ENCODE measurements at regions not wholly inside any gene's neighbourhood (a gene's known extent, or its start where the extent isn't known, plus 50 kb on each side); places are given as distances from the start of the nearest gene placed in this dataset.
A peak's percentile ranks its signal among the peaks of the same experiment; 100 is the strongest.

DNA sequence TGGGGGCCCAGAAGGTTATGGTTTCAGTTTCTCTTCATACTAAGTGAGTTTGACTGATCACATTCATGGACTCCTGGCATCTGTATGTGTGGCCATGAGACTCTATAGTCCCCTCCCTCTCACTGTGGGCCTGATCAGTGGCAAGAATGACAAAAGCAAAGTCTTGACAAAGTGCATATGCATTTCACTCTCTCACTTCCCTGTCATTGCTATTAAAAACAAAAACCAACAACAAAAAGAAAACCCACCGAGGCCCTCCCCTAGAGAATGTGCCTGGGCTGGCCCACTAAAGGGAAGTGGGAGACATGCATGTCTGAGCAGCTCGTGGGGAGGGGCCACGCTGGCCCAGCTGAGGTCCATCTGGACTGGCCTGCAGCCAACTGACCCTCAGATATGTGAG lies 600.1 kb upstream of the RAB6C start:
- Histone ChIP-seq H3K4me1 (no peaks in the 10 kb centered on the region), H3K4me3 (no peak overlapping the region), H3K36me3 (no peaks in the 10 kb centered on the region), H3K27me3 (no peaks in the 10 kb centered on the region), H3K9me3 (peaks cover 0 to 13% of the 10 kb centered on the region in 2 donors), H3K27ac (no peak overlapping the region)
- ATAC-seq (no peak), DNase-seq (no peak)
- TF ChIP-seq, protein P1, sequence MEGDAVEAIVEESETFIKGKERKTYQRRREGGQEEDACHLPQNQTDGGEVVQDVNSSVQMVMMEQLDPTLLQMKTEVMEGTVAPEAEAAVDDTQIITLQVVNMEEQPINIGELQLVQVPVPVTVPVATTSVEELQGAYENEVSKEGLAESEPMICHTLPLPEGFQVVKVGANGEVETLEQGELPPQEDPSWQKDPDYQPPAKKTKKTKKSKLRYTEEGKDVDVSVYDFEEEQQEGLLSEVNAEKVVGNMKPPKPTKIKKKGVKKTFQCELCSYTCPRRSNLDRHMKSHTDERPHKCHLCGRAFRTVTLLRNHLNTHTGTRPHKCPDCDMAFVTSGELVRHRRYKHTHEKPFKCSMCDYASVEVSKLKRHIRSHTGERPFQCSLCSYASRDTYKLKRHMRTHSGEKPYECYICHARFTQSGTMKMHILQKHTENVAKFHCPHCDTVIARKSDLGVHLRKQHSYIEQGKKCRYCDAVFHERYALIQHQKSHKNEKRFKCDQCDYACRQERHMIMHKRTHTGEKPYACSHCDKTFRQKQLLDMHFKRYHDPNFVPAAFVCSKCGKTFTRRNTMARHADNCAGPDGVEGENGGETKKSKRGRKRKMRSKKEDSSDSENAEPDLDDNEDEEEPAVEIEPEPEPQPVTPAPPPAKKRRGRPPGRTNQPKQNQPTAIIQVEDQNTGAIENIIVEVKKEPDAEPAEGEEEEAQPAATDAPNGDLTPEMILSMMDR (IDR thresholded peaks at IDR 0.05): no peak
- intact Hi-C loops (cut with DNase I): no loop called here

DNA sequence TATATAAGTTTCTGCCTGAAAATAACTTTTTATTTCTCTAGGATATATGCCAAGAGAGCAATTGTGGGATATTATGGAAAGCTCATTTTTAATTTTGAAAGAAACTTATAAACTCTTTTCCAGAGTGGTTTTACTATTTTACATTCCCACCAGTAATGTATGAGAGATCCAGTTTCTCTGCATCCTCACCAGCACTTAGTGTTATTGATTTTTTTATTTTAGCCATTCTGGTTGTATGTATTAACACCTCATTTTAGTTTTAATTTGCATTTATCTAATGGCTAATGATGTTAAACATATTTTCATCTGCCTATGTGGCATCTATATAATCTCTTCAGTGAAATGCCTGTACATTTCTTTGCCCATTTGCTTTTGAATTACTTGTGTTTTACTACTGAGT lies 597.7 kb upstream of the RAB6C start:
- no peak for DNase-seq
- TF ChIP-seq, protein P1 (IDR thresholded peaks at IDR 0.05): no peak
- ATAC-seq: no peak
- H3K27me3 ChIP-seq: no peaks in the 10 kb centered on the region
- no peaks in the 10 kb centered on the region for H3K4me1 ChIP-seq
- intact Hi-C loops (cut with DNase I): no loop called here
- no peaks in the 10 kb centered on the region for H3K36me3 ChIP-seq
- no peak overlapping the region for H3K27ac ChIP-seq
- peaks cover 0 to 13% of the 10 kb centered on the region in 2 donors for H3K9me3 ChIP-seq
- no peak overlapping the region for H3K4me3 ChIP-seq

DNA sequence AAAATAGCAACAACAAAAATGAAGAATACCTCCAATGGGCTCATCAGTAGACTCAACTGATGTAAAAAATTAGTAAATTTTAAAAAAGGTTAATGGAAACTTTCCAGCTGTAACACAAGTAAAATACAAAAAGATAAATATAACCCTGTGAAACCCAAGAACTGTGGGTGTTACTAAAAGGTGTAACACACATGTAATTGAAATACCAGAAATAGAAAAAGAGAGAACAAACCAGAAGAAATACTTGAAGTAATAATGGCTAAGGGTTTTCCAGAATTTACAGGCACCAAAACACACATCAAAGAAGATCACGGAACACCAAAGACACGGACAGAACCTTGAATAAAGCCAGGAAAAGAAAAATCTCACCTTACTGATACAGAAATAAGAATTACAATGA lies 590.6 kb upstream of the RAB6C start:
- Histone ChIP-seq H3K27me3 (no peaks in the 10 kb centered on the region), H3K4me1 (no peaks in the 10 kb centered on the region), H3K4me3 (no peak overlapping the region), H3K9me3 (no peaks in the 10 kb centered on the region), H3K27ac (no peak overlapping the region), H3K36me3 (no peaks in the 10 kb centered on the region)
- DNase-seq (no peak), ATAC-seq (no peak)
- intact Hi-C loops (cut with DNase I): no loop called here
- TF ChIP-seq, protein P1 (IDR thresholded peaks at IDR 0.05): no peak

DNA sequence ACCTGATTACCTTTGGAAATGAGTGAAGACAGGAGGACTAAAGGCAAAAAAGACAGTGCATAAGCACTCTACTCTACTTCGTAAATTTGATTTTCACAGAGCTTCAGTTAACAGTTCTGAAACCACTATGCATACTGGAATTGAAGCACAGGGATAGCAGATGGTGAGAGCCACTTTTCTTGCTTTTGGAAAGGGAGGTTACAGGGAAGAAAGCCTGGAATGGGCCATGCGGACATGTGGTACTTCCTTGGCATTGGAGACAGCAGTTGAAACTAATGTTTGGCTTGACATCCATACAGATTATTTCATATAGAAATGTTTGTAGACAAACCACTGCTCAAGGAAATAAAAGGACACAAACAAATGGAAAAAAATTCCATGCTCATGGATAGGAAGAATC lies 585.6 kb upstream of the RAB6C start:
- intact Hi-C loops (cut with DNase I): no loop called here
- no peak overlapping the region for H3K4me3 ChIP-seq
- no peak overlapping the region for H3K27ac ChIP-seq
- H3K4me1 ChIP-seq: no peaks in the 10 kb centered on the region
- peaks cover 0 to 4% of the 10 kb centered on the region in 2 donors for H3K9me3 ChIP-seq
- H3K36me3 ChIP-seq: no peaks in the 10 kb centered on the region
- TF ChIP-seq, protein P1 (IDR thresholded peaks at IDR 0.05): no peak
- ATAC-seq: no peak
- no peak for DNase-seq
- no peaks in the 10 kb centered on the region for H3K27me3 ChIP-seq

DNA sequence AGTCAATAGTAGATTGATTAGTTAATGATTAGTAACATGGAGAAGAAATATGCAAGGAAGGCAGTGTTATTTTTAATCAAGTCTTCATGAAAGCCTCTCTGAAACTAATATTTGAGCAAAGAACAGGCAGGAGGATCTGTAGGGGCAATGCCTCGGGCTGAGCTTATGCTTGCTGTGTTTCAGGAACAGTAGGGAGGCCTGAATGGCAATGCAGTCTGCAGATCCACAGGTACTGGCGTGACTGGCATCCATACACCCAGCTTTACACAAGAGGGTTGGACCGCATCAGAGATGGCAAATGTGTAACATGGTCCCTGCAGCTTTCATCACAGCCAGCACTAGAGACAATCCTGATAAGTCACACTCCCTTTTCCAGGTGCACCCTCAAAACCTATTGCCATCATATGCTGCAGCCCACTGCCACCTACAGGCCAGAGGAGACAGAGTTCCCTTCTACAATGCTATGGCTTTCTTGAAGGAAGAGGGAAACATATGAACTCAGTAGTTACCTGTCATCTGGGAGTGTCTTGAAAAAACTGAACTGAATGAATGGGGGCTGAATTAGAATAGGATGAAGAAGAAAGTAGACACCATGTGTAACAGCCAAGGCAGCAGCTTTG lies 582.4 kb upstream of the RAB6C start:
- TF ChIP-seq, protein P1 (IDR thresholded peaks at IDR 0.05): peak; percentile 20 to 40

More for the DNA sequence above, 582.4 kb upstream of the RAB6C start:
- H3K9me3 ChIP-seq: peaks cover 0 to 4% of the 10 kb centered on the region in 2 donors
- H3K4me3 ChIP-seq: no peak overlapping the region
- H3K4me1 ChIP-seq: no peaks in the 10 kb centered on the region
- H3K27me3 ChIP-seq: no peaks in the 10 kb centered on the region
- ATAC-seq (peak; percentile 57), DNase-seq (peak in 2 of 4 donors; percentile 16 to 36)
- H3K36me3 ChIP-seq: no peaks in the 10 kb centered on the region
- no peak overlapping the region for H3K27ac ChIP-seq
- intact Hi-C loops (cut with DNase I): no loop called here
